ENCODE measurements at regions not wholly inside any gene's neighbourhood (a gene's known extent, or its start where the extent isn't known, plus 50 kb on each side); places are given as distances from the start of the nearest gene placed in this dataset.

- no peaks in the 10 kb centered on the region for H3K4me1 ChIP-seq
- TF ChIP-seq CTCF (IDR thresholded peaks at IDR 0.05) (no peak), EP300 (IDR thresholded peaks at IDR 0.05) (no peak), POLR2A (IDR thresholded peaks at IDR 0.05) (no peak), POLR2AphosphoS5 (IDR thresholded peaks at IDR 0.05) (no peak)
- no peaks in the 10 kb centered on the region for H3K36me3 ChIP-seq
- 63% methylated on average over 2 of the region's 2 CpGs for WGBS
- peaks cover under 1% of the 10 kb centered on the region for H3K27me3 ChIP-seq
- DNase-seq (ENCODE audit: low spot score in 2 of 2) = no peak
- H3K27ac ChIP-seq = no peak overlapping the region
- H3K4me3 ChIP-seq = no peak overlapping the region
- H3K9me3 ChIP-seq = no peaks in the 10 kb centered on the region
Observed at GRCh38 chr4:14064984-14065383, 437.5 kb upstream of the BOD1L1 start.

GRCh38 chr4:14065406-14065805, 437.9 kb upstream of the BOD1L1 start:
- DNase-seq (ENCODE audit: low spot score in 2 of 2) = no peak
- no peaks in the 10 kb centered on the region for H3K36me3 ChIP-seq
- WGBS = 91% methylated on average over 5 of the region's 5 CpGs
- no peak for TF ChIP-seq POLR2A (IDR thresholded peaks at IDR 0.05)
- peaks cover 5% of the 10 kb centered on the region for H3K27me3 ChIP-seq
- H3K4me1 ChIP-seq = no peaks in the 10 kb centered on the region
- no peaks in the 10 kb centered on the region for H3K9me3 ChIP-seq
- H3K4me3 ChIP-seq = no peak overlapping the region
- no peak overlapping the region for H3K27ac ChIP-seq

GRCh38 chr4:14066979-14067378, 439.5 kb upstream of the BOD1L1 start:
- Histone ChIP-seq H3K4me1 (no peaks in the 10 kb centered on the region), H3K27ac (no peak overlapping the region), H3K9me3 (no peaks in the 10 kb centered on the region), H3K27me3 (peaks cover 5% of the 10 kb centered on the region), H3K36me3 (no peaks in the 10 kb centered on the region), H3K4me3 (no peak overlapping the region)
- TF ChIP-seq POLR2A (IDR thresholded peaks at IDR 0.05) (no peak), POLR2AphosphoS5 (IDR thresholded peaks at IDR 0.05) (no peak), CTCF (IDR thresholded peaks at IDR 0.05) (no peak)
- 65% methylated on average over 1 of the region's 1 CpG for whole genome bisulfite sequencing
- DNase-seq (ENCODE audit: low spot score in 2 of 2) = no peak

- H3K4me3 ChIP-seq = no peak overlapping the region
- H3K36me3 ChIP-seq = no peaks in the 10 kb centered on the region
- H3K4me1 ChIP-seq = no peaks in the 10 kb centered on the region
- H3K27me3 ChIP-seq = peaks cover 5% of the 10 kb centered on the region
- H3K27ac ChIP-seq = no peak overlapping the region
- WGBS = 28% methylated on average over 4 of the region's 4 CpGs
- H3K9me3 ChIP-seq = peaks cover 12% of the 10 kb centered on the region
- DNase-seq (ENCODE audit: low spot score in 2 of 2) = no peak
- TF ChIP-seq POLR2AphosphoS5 (IDR thresholded peaks at IDR 0.05) (no peak), POLR2A (IDR thresholded peaks at IDR 0.05) (no peak), EP300 (IDR thresholded peaks at IDR 0.05) (no peak), CTCF (IDR thresholded peaks at IDR 0.05) (no peak)
Observed at GRCh38 chr4:14069886-14070285, 442.4 kb upstream of the BOD1L1 start.

- no peak overlapping the region for H3K4me3 ChIP-seq
- peaks cover 5% of the 10 kb centered on the region for H3K27me3 ChIP-seq
- DNase-seq (ENCODE audit: low spot score in 2 of 2) = no peak
- WGBS = 72% methylated on average over 5 of the region's 5 CpGs
- no peak for TF ChIP-seq CTCF (IDR thresholded peaks at IDR 0.05)
- no peak for TF ChIP-seq EP300 (IDR thresholded peaks at IDR 0.05)
- no peak for TF ChIP-seq POLR2A (IDR thresholded peaks at IDR 0.05)
- no peak for TF ChIP-seq POLR2AphosphoS5 (IDR thresholded peaks at IDR 0.05)
- no peaks in the 10 kb centered on the region for H3K36me3 ChIP-seq
- H3K9me3 ChIP-seq = peaks cover 12% of the 10 kb centered on the region
- H3K27ac ChIP-seq = no peak overlapping the region
- H3K4me1 ChIP-seq = no peaks in the 10 kb centered on the region
Observed at GRCh38 chr4:14070289-14070880, 442.9 kb upstream of the BOD1L1 start.

- no peak overlapping the region for H3K4me3 ChIP-seq
- H3K27me3 ChIP-seq = peaks cover 5% of the 10 kb centered on the region
- peaks cover 12% of the 10 kb centered on the region for H3K9me3 ChIP-seq
- no peaks in the 10 kb centered on the region for H3K36me3 ChIP-seq
- no peak overlapping the region for H3K27ac ChIP-seq
- H3K4me1 ChIP-seq = no peaks in the 10 kb centered on the region
- no peak for TF ChIP-seq CTCF (IDR thresholded peaks at IDR 0.05)
- no peak for TF ChIP-seq POLR2AphosphoS5 (IDR thresholded peaks at IDR 0.05)
- TF ChIP-seq POLR2A (IDR thresholded peaks at IDR 0.05) = no peak
- TF ChIP-seq EP300 (IDR thresholded peaks at IDR 0.05) = no peak
- DNase-seq (ENCODE audit: low spot score in 2 of 2) = no peak
Observed at GRCh38 chr4:14072506-14072905, 445.0 kb upstream of the BOD1L1 start.
